B cell (primary cell): ENCODE measurements at regions not wholly inside any gene's neighbourhood (a gene's known extent, or its start where the extent isn't known, plus 50 kb on each side); places are given as distances from the start of the nearest gene placed in this dataset.

Experiments used
- ATAC-seq: fragments of 200-7000 bp; cut with Tn5 transposase; one replicate; pipeline ENCODE4 v1.10.0; 2021; ENCODE audit warnings: low read depth, mild to moderate bottlenecking, moderate number of reproducible peaks, moderate library complexity
- CTCF ChIA-PET: fragments of 350-600 bp; sonication (Branson Sonifier 250); formaldehyde crosslinking; loops from one replicate; lab custom pipeline; 2021; ENCODE audit warnings: antibody characterized with exemption, inconsistent platforms; lab: Charles Lee
- POLR2A ChIA-PET: fragments of 350-600 bp; sonication (Branson Sonifier 250); formaldehyde crosslinking; loops from one replicate; lab custom pipeline; 2021; ENCODE audit warnings: antibody characterized with exemption; lab: Charles Lee
- DNase-seq: peaks from one replicate; pipeline ENCODE4 v3.0.0; 2013
- H2AFZ ChIP-seq: 2 replicates; pipeline ENCODE4 v1.6.1; 2012; ENCODE audit warnings: mild to moderate bottlenecking, low read depth, low read length; ENCODE audit not compliant: insufficient read depth, poor library complexity, severe bottlenecking
- H3K27ac ChIP-seq, 2 donors: 1 replicate in 1 of 2; 2 replicates in 1 of 2; pipeline ENCODE4 v1.5.1; 2012 to 2013; ENCODE audit warnings: low read length in 2 of 2, mild to moderate bottlenecking in 2 of 2, moderate library complexity in 1 of 2
- H3K27me3 ChIP-seq, 4 experiments: fragments of 200-600 bp in 1 of 4; sonication (generic) in 1 of 4; replicated peaks in 1 of 4; 1 replicate in 2 of 4; 2 replicates in 2 of 4; pipeline versions ENCODE4 v1.6.1 to v1.7.0; 2013 to 2016; ENCODE audit warnings: low read length in 3 of 4, mild to moderate bottlenecking in 2 of 4, mixed read lengths in 1 of 4, moderate library complexity in 1 of 4; ENCODE audit not compliant: insufficient read depth in 4 of 4, control insufficient read depth in 3 of 4; ENCODE audit errors: control extremely low read depth in 1 of 4
- H3K36me3 ChIP-seq, 2 experiments: replicated peaks in 1 of 2; 1 replicate in 1 of 2; 2 replicates in 1 of 2; pipeline versions ENCODE4 v1.6.1 to v1.7.1; 2013; ENCODE audit warnings: low read length in 1 of 2; ENCODE audit not compliant: insufficient read depth in 2 of 2, control insufficient read depth in 1 of 2; ENCODE audit errors: control extremely low read depth in 1 of 2, extremely low read depth in 1 of 2
- H3K4me1 ChIP-seq, 2 donors: fragments of 200-600 bp in 1 of 2; sonication (generic) in 1 of 2; 1 replicate in 1 of 2; 2 replicates in 1 of 2; pipeline versions ENCODE4 v1.5.1 to v1.6.1; 2013 to 2017; ENCODE audit warnings: low read length in 2 of 2; ENCODE audit not compliant: control insufficient read depth in 2 of 2, insufficient read depth in 2 of 2
- H3K4me2 ChIP-seq: replicated peaks from 2 replicates; pipeline ENCODE3; 2012; ENCODE audit warnings: mild to moderate bottlenecking, low read depth, low read length; ENCODE audit not compliant: poor library complexity, severe bottlenecking
- H3K4me3 ChIP-seq, 5 experiments: fragments of 200-600 bp in 1 of 5; sonication (generic) in 1 of 5; 1 replicate in 3 of 5; 2 replicates in 2 of 5; pipeline versions ENCODE4 v1.5.1 to v1.7.0; 2011 to 2016; ENCODE audit warnings: low read length in 4 of 5, mild to moderate bottlenecking in 4 of 5, low read depth in 2 of 5, control low read depth in 1 of 5, moderate library complexity in 1 of 5; ENCODE audit not compliant: insufficient read depth in 1 of 5; ENCODE audit errors: control extremely low read depth in 1 of 5, extremely low read depth in 1 of 5
- H3K79me2 ChIP-seq: fragments of 200-600 bp; sonication (generic); one replicate; pipeline ENCODE4 v1.6.0; 2016; ENCODE audit warnings: low read length; ENCODE audit not compliant: control insufficient read depth, insufficient read depth
- H3K9ac ChIP-seq: fragments of 200-600 bp; sonication (generic); 2 replicates; pipeline ENCODE4 v1.6.1; 2017; ENCODE audit warnings: mild to moderate bottlenecking, low read length, moderate library complexity
- H3K9me3 ChIP-seq, 3 donors: one replicate each; pipeline versions ENCODE4 v1.6.1 to v1.7.1; 2013; ENCODE audit warnings: low read length in 2 of 3; ENCODE audit not compliant: control insufficient read depth in 2 of 3, insufficient read depth in 1 of 3; ENCODE audit errors: control extremely low read depth in 1 of 3
- H4K20me1 ChIP-seq: 2 replicates; pipeline ENCODE4 v1.6.0; 2012; ENCODE audit warnings: mild to moderate bottlenecking, low read length; ENCODE audit not compliant: insufficient read depth, control insufficient read depth, poor library complexity, severe bottlenecking
- H3K27ac Mint-ChIP-seq: one replicate; pipeline ENCODE4 v1.8.0; 2021; ENCODE audit warnings: mixed read lengths
- H3K27me3 Mint-ChIP-seq: one replicate; pipeline ENCODE4 v1.8.0; 2021; ENCODE audit warnings: mixed read lengths
- H3K4me1 Mint-ChIP-seq: one replicate; pipeline ENCODE4 v1.8.0; 2021; ENCODE audit warnings: mixed read lengths
- H3K4me3 Mint-ChIP-seq: one replicate; pipeline ENCODE4 v1.8.0; 2021; ENCODE audit warnings: mixed read lengths
- H3K9me3 Mint-ChIP-seq: one replicate; pipeline ENCODE4 v1.8.0; 2022; ENCODE audit warnings: mixed read lengths; ENCODE audit not compliant: insufficient read depth
- CTCF ChIP-seq: fragments of 200-600 bp; IDR thresholded peaks from one replicate; pipeline ENCODE4 v1.8.0; 2022; ENCODE audit warnings: antibody characterized with exemption, mild to moderate bottlenecking
- EZH2 ChIP-seq: IDR thresholded peaks from 2 replicates; pipeline ENCODE4 v1.6.1; 2012; ENCODE audit warnings: borderline replicate concordance, low read depth, mild to moderate bottlenecking, moderate library complexity, low read length; ENCODE audit not compliant: insufficient read depth, poor library complexity, severe bottlenecking
- WGBS: methylation state at CpG from one replicate; pipeline ENCODE4 v1.1.5; 2013; ENCODE audit warnings: missing lambda C conversion rate; ENCODE audit not compliant: insufficient coverage; 5-methylcytosine and 5-hydroxymethylcytosine counted together
- intact Hi-C: fragments of 100-400 bp; cut with micrococcal nuclease; formaldehyde crosslinking; loops from one replicate; pipeline ENCODE4 v1.10.0; 2022

DNA sequence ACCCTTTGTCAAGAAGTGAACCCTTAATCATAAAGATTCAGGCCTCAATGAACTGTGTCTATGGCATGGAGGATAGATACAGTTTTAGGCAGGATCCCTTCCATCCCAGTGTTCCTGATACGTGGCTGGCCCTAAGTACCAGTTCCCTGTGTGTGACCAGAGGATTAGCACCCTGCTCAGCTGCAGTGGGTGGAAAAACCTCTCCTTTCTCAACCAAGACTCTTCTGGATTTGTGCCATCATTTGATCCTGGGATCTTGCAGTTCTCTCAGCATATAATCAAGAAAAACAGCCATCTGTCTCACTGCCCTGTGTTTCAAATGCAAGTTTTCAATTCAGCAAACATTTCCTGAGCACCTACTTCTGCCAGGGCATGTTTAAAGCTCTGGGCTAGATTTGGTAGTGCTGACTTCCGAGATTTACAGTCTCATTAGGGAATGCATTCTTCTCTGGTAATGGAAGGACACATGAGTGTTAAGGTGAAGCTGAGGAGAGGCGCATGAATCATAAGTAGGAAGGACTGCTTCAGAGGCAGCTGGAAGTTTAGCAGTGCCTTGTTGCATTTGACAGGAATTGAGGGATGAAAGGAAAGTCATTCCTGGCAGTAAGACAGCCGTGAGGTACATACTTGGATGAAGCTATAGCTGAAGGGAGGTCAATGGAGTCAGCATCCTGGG, 388.3 kb downstream of the MFSD1 start:
- ATAC-seq (no peak), DNase-seq (no peak)
- peaks cover 10 to 26% of the 10 kb centered on the region in 2 donors for H3K4me1 ChIP-seq
- H4K20me1 ChIP-seq = no peaks in the 10 kb centered on the region
- no peaks in the 10 kb centered on the region for H3K79me2 ChIP-seq
- peaks cover 3% of the 10 kb centered on the region for H3K27me3 Mint-ChIP-seq
- intact Hi-C loops = no loop called here
- H3K9ac ChIP-seq = no peak overlapping the region
- H3K9me3 Mint-ChIP-seq = no peaks in the 10 kb centered on the region
- no peak overlapping the region for H3K27ac Mint-ChIP-seq
- peaks cover 23% of the 10 kb centered on the region for H3K4me1 Mint-ChIP-seq
- H3K9me3 ChIP-seq = no peaks in the 10 kb centered on the region
- 77% methylated on average over 4 of the region's 4 CpGs for WGBS
- TF ChIP-seq CTCF (no peak), EZH2 (no peak)
- no peak overlapping the region for H3K4me2 ChIP-seq
- no peaks in the 10 kb centered on the region for H3K36me3 ChIP-seq
- POLR2A ChIA-PET = no interaction called here
- no peak overlapping the region for H3K27ac ChIP-seq
- no peak overlapping the region for H2AFZ ChIP-seq
- no peak overlapping the region for H3K4me3 ChIP-seq
- H3K4me3 Mint-ChIP-seq = no peak overlapping the region
- peaks cover 0 to 3% (median 0%) of the 10 kb centered on the region in 4 experiments for H3K27me3 ChIP-seq
- CTCF ChIA-PET = no interaction called here

GRCh38 chr3:159191447-159191846, 389.6 kb downstream of the MFSD1 start:
- Histone ChIP-seq H3K9me3 (no peaks in the 10 kb centered on the region), H3K36me3 (no peaks in the 10 kb centered on the region), H3K4me3 (no peak overlapping the region), H3K79me2 (no peaks in the 10 kb centered on the region), H3K27me3 (peaks cover 0 to 3% (median 0%) of the 10 kb centered on the region in 4 experiments), H2AFZ (no peak overlapping the region), H3K27ac (no peak overlapping the region), H3K4me2 (no peak overlapping the region), H4K20me1 (no peaks in the 10 kb centered on the region), H3K4me1 (peaks cover 1 to 12% of the 10 kb centered on the region in 2 donors), H3K9ac (no peak overlapping the region)
- Mint-ChIP-seq H3K27ac (no peak overlapping the region), H3K27me3 (peaks cover 3% of the 10 kb centered on the region), H3K4me3 (no peak overlapping the region), H3K4me1 (peaks cover 11% of the 10 kb centered on the region), H3K9me3 (no peaks in the 10 kb centered on the region)
- TF ChIP-seq EZH2 (no peak), CTCF (no peak)
- POLR2A ChIA-PET = no interaction called here
- ATAC-seq = no peak
- 93% methylated on average over 3 of the region's 4 CpGs for WGBS
- no peak for DNase-seq
- intact Hi-C loops = no loop called here
- CTCF ChIA-PET = no interaction called here
